DMS79 treated with DMSO at 0.1 percent for 48 hours (cell line): ENCODE measurements at regions not wholly inside any gene's neighbourhood (a gene's known extent, or its start where the extent isn't known, plus 50 kb on each side); places are given as distances from the start of the nearest gene placed in this dataset.

ENCODE experiments used
- DNase-seq: peaks from one replicate; lab custom pipeline; 2025; lab: John Stamatoyannopoulos, UW

GRCh38 chr7:53983480-53983879 lies 558.7 kb upstream of the VSTM2A start:
- no peak for DNase-seq

DNA sequence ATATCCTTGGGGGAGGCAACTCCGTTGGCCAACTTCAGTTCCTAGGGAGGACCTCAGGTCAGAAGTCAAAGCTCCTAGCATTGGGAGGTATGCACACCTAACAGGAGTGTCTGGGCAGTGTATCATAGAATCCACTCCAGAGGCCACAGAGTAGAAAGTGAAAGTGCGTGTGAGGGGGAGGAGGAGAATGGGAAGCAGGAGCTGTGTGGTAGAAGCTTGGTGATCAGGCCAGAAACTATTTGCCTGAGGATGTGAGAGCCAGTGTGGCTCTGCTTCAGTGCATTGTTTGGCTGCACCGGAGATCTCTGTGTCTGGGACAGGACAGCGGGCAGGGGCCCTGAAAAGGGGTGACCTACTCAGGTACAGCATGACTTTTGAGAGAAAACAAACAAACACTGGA lies 557.4 kb upstream of the VSTM2A start:
- no peak for DNase-seq

DNA sequence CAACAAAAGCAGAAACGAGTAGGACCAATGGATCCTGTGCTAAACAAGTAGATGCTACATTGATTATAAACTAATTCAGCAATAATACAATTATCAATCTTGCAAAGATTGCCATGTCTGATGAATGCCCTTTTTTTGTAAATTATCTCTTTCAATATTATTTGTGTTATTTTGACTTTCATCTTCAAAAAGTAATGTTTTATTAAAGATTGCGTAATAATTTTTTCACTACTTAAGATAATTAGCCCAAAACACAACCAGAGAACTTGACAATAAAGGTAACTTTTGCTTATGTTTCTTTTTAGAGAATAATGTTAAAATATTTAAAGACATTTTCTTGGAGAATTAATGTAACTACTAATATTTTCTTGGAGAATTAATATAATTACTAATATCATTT lies 553.8 kb upstream of the VSTM2A start:
- DNase-seq = no peak

DNA sequence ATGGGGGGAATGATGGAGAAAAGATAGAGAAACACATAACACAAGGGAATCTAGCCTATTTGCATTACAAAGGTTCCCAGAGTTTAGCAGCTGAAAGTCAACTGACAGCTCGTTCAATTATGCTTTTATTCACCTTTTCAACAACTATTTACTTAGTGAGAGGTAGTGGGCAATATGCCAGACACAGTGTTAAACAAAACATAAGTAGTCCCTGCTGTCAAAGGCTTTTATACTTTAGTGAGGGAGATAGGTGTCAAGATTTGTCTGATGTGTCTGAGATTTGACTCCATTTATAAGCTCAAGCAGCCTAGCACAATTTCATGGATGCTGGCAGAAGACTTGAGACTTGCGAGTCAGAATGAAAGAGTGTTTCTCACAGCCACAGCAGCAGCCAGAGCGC lies 549.0 kb upstream of the VSTM2A start:
- DNase-seq = peak; percentile 83

- no peak for DNase-seq
Observed at GRCh38 chr7:53996876-53997275, 545.3 kb upstream of the VSTM2A start.

- no peak for DNase-seq
Observed at GRCh38 chr7:54014765-54015164, 527.4 kb upstream of the VSTM2A start.

DNA sequence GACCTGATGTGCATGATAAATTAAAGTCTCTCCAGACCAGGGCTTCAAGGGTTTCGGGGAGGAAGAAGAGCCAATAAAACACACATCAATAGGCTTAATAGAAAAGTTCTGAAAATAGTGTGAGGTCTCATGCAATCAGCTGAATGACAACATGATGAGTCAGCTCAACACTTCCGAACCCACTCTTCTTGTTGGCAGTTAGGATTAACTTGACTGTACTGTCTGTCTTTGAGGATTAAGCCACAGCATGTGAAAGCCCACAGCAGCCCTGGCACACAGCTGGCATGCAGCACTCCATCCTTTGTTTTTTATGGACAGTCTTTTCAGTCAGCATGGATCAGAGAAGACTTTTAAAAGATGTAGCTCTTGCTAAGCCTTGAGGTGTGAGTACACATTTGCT lies 526.9 kb upstream of the VSTM2A start:
- no peak for DNase-seq

GRCh38 chr7:54037873-54038272 lies 504.3 kb upstream of the VSTM2A start:
- no peak for DNase-seq

DNA sequence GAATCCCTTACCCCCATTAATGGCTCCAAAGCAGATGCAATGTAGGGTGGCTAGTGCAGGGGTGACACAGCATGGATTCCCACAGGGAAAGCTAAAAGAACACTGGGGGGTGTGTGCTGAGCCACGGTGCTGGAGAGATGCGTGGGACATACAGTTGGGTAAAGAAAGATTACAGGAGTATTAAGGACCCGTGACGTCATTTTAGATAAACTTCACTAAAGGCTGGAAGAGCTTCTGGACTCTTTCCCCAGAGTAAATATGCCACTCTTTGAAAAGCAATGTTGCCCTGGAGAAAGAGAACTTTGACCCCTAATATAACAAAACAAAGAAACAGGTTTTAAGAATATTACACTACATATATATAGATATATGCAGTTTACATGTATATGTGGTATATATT lies 481.5 kb upstream of the VSTM2A start:
- no peak for DNase-seq

GRCh38 chr7:54066643-54067042 lies 475.5 kb upstream of the VSTM2A start:
- DNase-seq = no peak

DNA sequence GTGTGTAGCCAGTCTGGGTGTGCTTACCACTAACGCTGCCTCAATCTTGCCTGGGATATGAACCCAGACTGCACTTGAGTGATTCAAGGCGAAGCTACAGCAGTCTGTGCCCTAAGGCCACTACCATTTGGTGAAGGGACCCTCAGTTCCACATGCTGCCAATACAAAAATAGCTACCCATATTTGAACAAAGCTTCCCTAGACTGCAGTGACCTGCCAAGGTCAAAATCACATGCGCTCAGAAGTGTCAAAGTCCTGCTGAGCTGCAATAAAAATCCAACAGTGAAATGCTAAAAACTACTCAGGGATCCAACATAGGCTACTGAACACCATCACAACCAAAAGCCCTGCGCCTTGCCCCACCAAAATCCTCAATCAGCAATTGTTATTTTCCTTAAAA lies 472.3 kb upstream of the VSTM2A start:
- no peak for DNase-seq

DNA sequence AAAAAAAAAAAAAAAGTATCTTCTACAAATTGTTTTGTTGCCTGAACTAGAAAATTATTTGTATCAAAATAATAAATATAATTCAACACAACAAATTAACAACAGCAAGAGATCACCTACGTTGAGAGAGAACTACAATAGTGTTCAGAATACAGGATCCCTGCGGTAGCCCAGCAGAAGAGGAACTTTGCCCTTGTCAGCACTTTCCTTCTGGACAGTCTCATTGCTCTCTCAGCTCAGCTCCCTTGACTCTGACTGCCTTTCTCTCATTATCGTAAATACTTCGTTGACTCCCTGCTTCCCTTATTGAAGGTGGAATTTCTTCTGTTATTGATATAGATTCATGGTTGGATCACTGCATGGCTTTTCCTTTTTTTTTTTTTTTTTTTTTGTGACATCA lies 469.5 kb upstream of the VSTM2A start:
- no peak for DNase-seq

GRCh38 chr7:54076616-54077015 lies 465.6 kb upstream of the VSTM2A start:
- no peak for DNase-seq

- DNase-seq = no peak
Observed at GRCh38 chr7:54080525-54080924, 461.6 kb upstream of the VSTM2A start.

DNA sequence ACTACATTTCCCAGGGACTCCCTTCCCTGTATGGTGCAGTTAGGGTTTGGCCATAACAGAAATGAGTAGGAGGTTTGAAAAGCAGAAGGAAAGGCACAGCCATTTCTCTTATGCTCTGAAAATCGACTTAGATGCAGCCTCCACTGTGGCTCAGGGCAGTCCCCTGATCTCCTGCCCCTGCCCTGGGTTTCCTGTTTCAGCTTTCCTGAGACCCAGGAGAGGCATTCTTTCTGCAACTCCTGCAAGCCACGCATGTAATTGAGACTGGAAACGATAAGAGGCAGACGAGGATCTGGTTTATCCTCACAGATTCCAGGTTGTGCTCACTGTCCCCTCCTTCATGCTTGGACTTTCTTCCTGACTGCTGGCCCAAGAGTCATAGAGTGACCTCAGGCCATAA lies 461.2 kb upstream of the VSTM2A start:
- DNase-seq = no peak

DNA sequence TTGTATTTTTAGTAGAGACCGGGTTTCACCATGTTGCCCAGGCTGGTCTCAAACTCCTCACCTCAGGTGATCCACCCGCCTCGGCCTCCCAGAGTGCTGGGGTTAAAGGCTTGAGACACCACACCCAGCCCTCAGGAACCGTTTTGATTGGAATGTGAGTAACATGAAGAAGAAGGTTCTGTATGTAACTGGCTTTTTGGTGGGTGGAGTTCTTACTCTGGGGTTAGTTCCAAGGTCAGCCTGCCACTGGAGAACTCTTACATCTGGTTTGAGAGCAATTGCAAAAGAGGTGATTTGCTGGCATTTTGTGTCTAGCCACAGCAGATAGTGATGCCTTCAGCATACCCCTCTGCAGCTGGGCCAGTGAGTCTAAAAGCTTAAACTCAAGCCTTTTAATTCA lies 457.8 kb upstream of the VSTM2A start:
- DNase-seq = no peak

DNA sequence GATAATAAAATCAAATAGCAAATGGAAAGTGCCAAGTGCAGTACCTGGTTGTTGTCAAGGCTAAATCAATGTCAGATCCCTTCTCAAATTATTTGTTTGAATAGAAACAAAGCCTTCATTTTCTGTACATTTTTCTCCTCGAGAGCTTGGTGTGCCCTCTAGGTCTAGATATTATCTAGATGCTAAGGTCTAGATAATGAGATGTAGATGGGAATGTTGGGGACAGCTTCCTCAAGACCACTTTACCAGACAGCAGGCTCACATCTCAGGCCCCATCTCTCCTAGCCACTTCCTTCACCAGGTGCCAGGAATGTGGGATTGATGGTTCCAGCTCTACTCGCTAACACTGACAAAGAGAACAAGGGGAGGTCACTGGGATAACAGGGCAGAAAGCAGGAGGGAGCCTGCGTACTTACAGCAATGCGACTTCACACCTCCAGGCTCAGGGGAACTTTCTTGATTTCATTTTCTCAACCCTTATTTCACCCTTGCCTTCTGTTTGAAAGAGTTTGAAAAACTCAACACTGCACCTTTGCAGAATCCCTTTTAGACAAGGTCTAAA lies 451.4 kb upstream of the VSTM2A start:
- DNase-seq = no peak

DNA sequence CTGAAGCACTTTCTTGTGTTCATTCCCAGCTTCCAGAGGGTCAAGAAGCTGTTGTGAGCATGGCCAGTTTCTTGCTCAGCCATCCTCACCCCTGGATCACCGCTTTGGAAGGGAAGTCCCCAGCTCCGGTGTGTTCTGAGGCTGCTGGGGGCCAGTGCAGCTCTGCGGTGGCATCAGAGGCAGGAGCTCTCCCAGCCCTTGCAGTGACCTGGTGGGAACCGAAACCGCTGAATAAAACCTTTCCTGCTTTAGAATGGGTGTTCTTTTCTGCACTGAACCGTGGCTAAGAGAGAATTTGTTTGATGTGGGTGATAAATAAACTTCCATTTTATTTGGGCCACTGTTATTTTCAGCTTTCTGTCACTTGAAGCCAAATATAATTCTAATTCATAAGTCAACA lies 450.9 kb upstream of the VSTM2A start:
- no peak for DNase-seq

GRCh38 chr7:54097886-54098285 lies 444.3 kb upstream of the VSTM2A start:
- no peak for DNase-seq

DNA sequence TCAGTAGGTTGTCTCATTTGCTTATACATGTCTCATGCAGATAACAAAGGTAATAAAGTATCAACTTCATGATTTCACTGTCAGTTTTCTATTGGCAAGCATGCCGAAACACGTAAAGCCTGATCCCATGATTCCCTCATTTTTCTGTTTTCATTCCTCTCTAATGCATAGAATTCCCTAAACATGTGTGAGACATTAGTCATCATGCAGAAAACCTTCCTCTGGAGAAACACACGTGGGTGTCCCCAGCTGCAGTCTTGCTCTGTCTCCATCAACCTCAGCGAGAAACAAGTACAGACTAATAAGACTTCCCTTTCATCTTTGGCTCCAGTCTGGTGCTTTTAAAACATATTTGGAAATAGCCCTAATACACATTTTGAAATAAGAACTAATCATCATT lies 432.7 kb upstream of the VSTM2A start:
- no peak for DNase-seq

DNA sequence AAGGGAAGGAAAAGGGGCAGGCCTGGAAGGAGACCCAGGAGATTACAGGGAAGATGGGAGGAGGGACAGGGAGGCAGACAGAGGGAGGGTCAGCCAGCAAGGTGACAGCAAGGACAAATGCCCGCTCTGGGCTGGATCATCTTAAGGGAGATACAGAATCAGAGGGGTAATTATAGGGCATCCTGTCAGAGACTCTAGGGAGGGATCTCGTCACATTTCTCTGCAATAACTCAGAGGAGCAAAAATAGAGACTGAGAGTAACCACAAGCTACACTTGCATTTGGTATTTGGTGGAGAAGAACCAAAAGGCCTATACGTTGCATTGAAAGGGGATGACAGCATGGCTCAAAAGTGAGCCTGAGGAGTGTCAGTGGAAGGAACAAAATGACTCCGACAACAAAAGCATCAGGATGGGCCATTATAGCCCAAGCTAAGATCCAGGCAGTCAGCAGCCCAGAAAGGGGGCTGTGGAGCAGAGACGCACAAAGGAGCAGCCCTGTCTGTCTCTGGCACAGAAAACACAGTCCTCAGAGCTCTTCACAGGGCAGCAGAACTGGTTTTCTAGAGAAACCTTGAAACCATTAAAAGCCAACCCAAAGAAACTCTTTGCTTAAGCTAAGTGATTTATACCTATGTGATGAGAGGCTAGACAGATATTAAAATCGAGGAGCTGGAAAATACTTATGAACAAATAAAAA lies 430.2 kb upstream of the VSTM2A start:
- no peak for DNase-seq

DNA sequence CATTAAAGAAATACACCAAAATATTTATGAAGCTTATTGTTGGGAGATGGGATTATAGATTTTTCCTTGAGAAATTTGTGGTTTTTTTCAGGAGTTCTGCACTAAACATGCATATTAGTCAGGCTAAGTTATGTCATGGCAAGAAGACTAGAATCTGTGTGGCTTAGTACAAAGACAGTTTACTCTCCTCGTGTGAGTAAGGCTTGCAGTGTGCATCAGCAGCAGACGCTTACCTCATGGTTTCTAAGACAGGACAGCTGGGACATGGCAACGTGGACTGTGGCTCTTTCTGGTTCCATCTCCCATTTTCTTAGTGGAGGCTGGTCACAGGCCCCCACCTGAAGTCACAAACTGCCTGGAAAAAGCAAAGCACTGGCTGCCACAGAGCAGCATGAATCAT lies 429.6 kb upstream of the VSTM2A start:
- no peak for DNase-seq

- DNase-seq = no peak
Observed at GRCh38 chr7:54115028-54115763, 427.0 kb upstream of the VSTM2A start.

- DNase-seq = no peak
Observed at GRCh38 chr7:54116956-54117355, 425.2 kb upstream of the VSTM2A start.
